Activated naive CD4-positive, alpha-beta T cell treated with anti-CD3 and anti-CD28 coated beads, Interleukin-2, amount 50 U/mL, for 24 hours (primary cell): ENCODE measurements at regions not wholly inside any gene's neighbourhood (a gene's known extent, or its start where the extent isn't known, plus 50 kb on each side); places are given as distances from the start of the nearest gene placed in this dataset.

Experiments
- H3K27ac Mint-ChIP-seq: one replicate; pipeline ENCODE4 v1.8.0; 2021; ENCODE audit warnings: mild to moderate bottlenecking, mixed read lengths
- H3K27me3 Mint-ChIP-seq: one replicate; pipeline ENCODE4 v1.8.0; 2021; ENCODE audit warnings: mixed read lengths
- H3K36me3 Mint-ChIP-seq: one replicate; pipeline ENCODE4 v1.8.0; 2021; ENCODE audit warnings: mixed read lengths
- H3K4me1 Mint-ChIP-seq: one replicate; pipeline ENCODE4 v1.8.0; 2021; ENCODE audit warnings: mixed read lengths
- H3K4me3 Mint-ChIP-seq: one replicate; pipeline ENCODE4 v1.8.0; 2021; ENCODE audit warnings: mild to moderate bottlenecking, mixed read lengths
- H3K9me3 Mint-ChIP-seq: one replicate; pipeline ENCODE4 v1.8.0; 2021; ENCODE audit warnings: mixed read lengths

GRCh38 chr2:30332791-30333453 lies 101.6 kb downstream of the LBH start:
- Mint-ChIP-seq H3K9me3 (no peaks in the 10 kb centered on the region), H3K27me3 (no peaks in the 10 kb centered on the region), H3K27ac (peak overlapping the region; percentile 93), H3K4me1 (peaks cover 72% of the 10 kb centered on the region), H3K4me3 (peak overlapping the region; percentile 49), H3K36me3 (no peaks in the 10 kb centered on the region)

GRCh38 chr2:30334762-30335363 lies 103.5 kb downstream of the LBH start:
- H3K27me3 Mint-ChIP-seq = no peaks in the 10 kb centered on the region
- no peaks in the 10 kb centered on the region for H3K9me3 Mint-ChIP-seq
- H3K27ac Mint-ChIP-seq = peak overlapping the region; percentile 75
- no peaks in the 10 kb centered on the region for H3K36me3 Mint-ChIP-seq
- peak overlapping the region; percentile 67 for H3K4me3 Mint-ChIP-seq
- H3K4me1 Mint-ChIP-seq = peaks cover 87% of the 10 kb centered on the region

- Mint-ChIP-seq H3K9me3 (no peaks in the 10 kb centered on the region), H3K4me3 (peak overlapping the region; percentile 81), H3K27ac (peak overlapping the region; percentile 95), H3K27me3 (no peaks in the 10 kb centered on the region), H3K4me1 (peaks cover 80% of the 10 kb centered on the region), H3K36me3 (no peaks in the 10 kb centered on the region)
Observed at GRCh38 chr2:30336084-30336483, 104.8 kb downstream of the LBH start.

- Mint-ChIP-seq H3K36me3 (peaks cover 6% of the 10 kb centered on the region), H3K4me1 (peaks cover 78% of the 10 kb centered on the region), H3K27ac (peak overlapping the region; percentile 95), H3K9me3 (peaks cover 5% of the 10 kb centered on the region), H3K27me3 (no peaks in the 10 kb centered on the region), H3K4me3 (peak overlapping the region; percentile 81)
Observed at GRCh38 chr2:30336978-30337841, 105.9 kb downstream of the LBH start.

- Mint-ChIP-seq H3K4me1 (peaks cover 71% of the 10 kb centered on the region), H3K27me3 (no peaks in the 10 kb centered on the region), H3K27ac (peak overlapping the region; percentile 23), H3K36me3 (peaks cover 12% of the 10 kb centered on the region), H3K9me3 (peaks cover 13% of the 10 kb centered on the region), H3K4me3 (no peak overlapping the region)
Observed at GRCh38 chr2:30338475-30338874, 107.1 kb downstream of the LBH start.

GRCh38 chr2:30339071-30339470 lies 107.7 kb downstream of the LBH start:
- Mint-ChIP-seq H3K4me1 (peaks cover 65% of the 10 kb centered on the region), H3K4me3 (no peak overlapping the region), H3K27ac (peak overlapping the region; percentile 5), H3K27me3 (no peaks in the 10 kb centered on the region), H3K9me3 (peaks cover 13% of the 10 kb centered on the region), H3K36me3 (peaks cover 12% of the 10 kb centered on the region)

GRCh38 chr2:30341500-30342267 lies 105.4 kb upstream of the LCLAT1 start:
- Mint-ChIP-seq H3K4me3 (peak overlapping the region; percentile 7), H3K27me3 (no peaks in the 10 kb centered on the region), H3K9me3 (peaks cover 13% of the 10 kb centered on the region), H3K4me1 (peaks cover 39% of the 10 kb centered on the region), H3K27ac (peak overlapping the region; percentile 90), H3K36me3 (peaks cover 12% of the 10 kb centered on the region)

GRCh38 chr2:30346471-30347169 lies 100.4 kb upstream of the LCLAT1 start:
- H3K27me3 Mint-ChIP-seq = no peaks in the 10 kb centered on the region
- H3K4me3 Mint-ChIP-seq = no peak overlapping the region
- no peak overlapping the region for H3K27ac Mint-ChIP-seq
- H3K36me3 Mint-ChIP-seq = peaks cover 9% of the 10 kb centered on the region
- peaks cover 13% of the 10 kb centered on the region for H3K9me3 Mint-ChIP-seq
- H3K4me1 Mint-ChIP-seq = peaks cover 12% of the 10 kb centered on the region

- no peak overlapping the region for H3K4me3 Mint-ChIP-seq
- no peak overlapping the region for H3K27ac Mint-ChIP-seq
- peaks cover 10% of the 10 kb centered on the region for H3K4me1 Mint-ChIP-seq
- no peaks in the 10 kb centered on the region for H3K36me3 Mint-ChIP-seq
- no peaks in the 10 kb centered on the region for H3K9me3 Mint-ChIP-seq
- no peaks in the 10 kb centered on the region for H3K27me3 Mint-ChIP-seq
Observed at GRCh38 chr2:30348825-30349224, 98.2 kb upstream of the LCLAT1 start.

- no peak overlapping the region for H3K27ac Mint-ChIP-seq
- H3K9me3 Mint-ChIP-seq = no peaks in the 10 kb centered on the region
- peaks cover 10% of the 10 kb centered on the region for H3K4me1 Mint-ChIP-seq
- H3K4me3 Mint-ChIP-seq = no peak overlapping the region
- H3K27me3 Mint-ChIP-seq = no peaks in the 10 kb centered on the region
- H3K36me3 Mint-ChIP-seq = no peaks in the 10 kb centered on the region
Observed at GRCh38 chr2:30349691-30350090, 97.4 kb upstream of the LCLAT1 start.

- Mint-ChIP-seq H3K27me3 (no peaks in the 10 kb centered on the region), H3K4me3 (no peak overlapping the region), H3K9me3 (no peaks in the 10 kb centered on the region), H3K27ac (no peak overlapping the region), H3K36me3 (no peaks in the 10 kb centered on the region), H3K4me1 (peaks cover 10% of the 10 kb centered on the region)
Observed at GRCh38 chr2:30351116-30351515, 95.9 kb upstream of the LCLAT1 start.

- H3K36me3 Mint-ChIP-seq = no peaks in the 10 kb centered on the region
- H3K4me1 Mint-ChIP-seq = peaks cover 10% of the 10 kb centered on the region
- no peaks in the 10 kb centered on the region for H3K27me3 Mint-ChIP-seq
- no peak overlapping the region for H3K27ac Mint-ChIP-seq
- no peak overlapping the region for H3K4me3 Mint-ChIP-seq
- no peaks in the 10 kb centered on the region for H3K9me3 Mint-ChIP-seq
Observed at GRCh38 chr2:30351949-30352348, 95.1 kb upstream of the LCLAT1 start.

- no peaks in the 10 kb centered on the region for H3K36me3 Mint-ChIP-seq
Observed at GRCh38 chr2:30354150-30354549, 92.9 kb upstream of the LCLAT1 start.

GRCh38 chr2:30354621-30355020 lies 92.4 kb upstream of the LCLAT1 start:
- no peaks in the 10 kb centered on the region for H3K36me3 Mint-ChIP-seq
- H3K27me3 Mint-ChIP-seq = no peaks in the 10 kb centered on the region
- H3K27ac Mint-ChIP-seq = no peak overlapping the region
- H3K4me1 Mint-ChIP-seq = peaks cover 8% of the 10 kb centered on the region
- H3K4me3 Mint-ChIP-seq = no peak overlapping the region
- no peaks in the 10 kb centered on the region for H3K9me3 Mint-ChIP-seq

More at GRCh38 chr2:30354150-30354549, 92.9 kb upstream of the LCLAT1 start:
- Mint-ChIP-seq H3K27ac (no peak overlapping the region), H3K9me3 (no peaks in the 10 kb centered on the region), H3K4me1 (peaks cover 6% of the 10 kb centered on the region), H3K27me3 (no peaks in the 10 kb centered on the region), H3K4me3 (no peak overlapping the region)

- no peaks in the 10 kb centered on the region for H3K9me3 Mint-ChIP-seq
Observed at GRCh38 chr2:30355306-30355705, 91.7 kb upstream of the LCLAT1 start.

More at GRCh38 chr2:30355306-30355705, 91.7 kb upstream of the LCLAT1 start:
- H3K36me3 Mint-ChIP-seq = no peaks in the 10 kb centered on the region
- H3K27me3 Mint-ChIP-seq = no peaks in the 10 kb centered on the region
- H3K27ac Mint-ChIP-seq = no peak overlapping the region
- H3K4me1 Mint-ChIP-seq = peaks cover 14% of the 10 kb centered on the region
- no peak overlapping the region for H3K4me3 Mint-ChIP-seq
